CD14-positive monocyte (primary cell): ENCODE measurements at regions not wholly inside any gene's neighbourhood (a gene's known extent, or its start where the extent isn't known, plus 50 kb on each side); places are given as distances from the start of the nearest gene placed in this dataset.

ENCODE experiments used
- DNase-seq, 3 donors: peaks; one replicate each; pipeline ENCODE4 v3.0.0-alpha.2; 2011 to 2022
- H2AFZ ChIP-seq: 2 replicates; pipeline ENCODE4 v1.6.0; 2012; ENCODE audit warnings: mild to moderate bottlenecking, low read depth, low read length, inconsistent platforms; ENCODE audit not compliant: insufficient read depth, poor library complexity, severe bottlenecking
- H3K27ac ChIP-seq, 2 donors: 1 replicate in 1 of 2; 2 replicates in 1 of 2; pipeline ENCODE4 v1.5.1; 2012 to 2013; ENCODE audit warnings: low read length in 2 of 2, control low read depth in 1 of 2, inconsistent platforms in 1 of 2, low read depth in 1 of 2, mild to moderate bottlenecking in 1 of 2
- H3K27me3 ChIP-seq, 2 donors: one replicate each; pipeline versions ENCODE4 v1.6.0 to v1.6.1; 2011 to 2013; ENCODE audit warnings: low read length in 2 of 2; ENCODE audit not compliant: control insufficient read depth in 2 of 2, insufficient read depth in 2 of 2
- H3K36me3 ChIP-seq, 2 donors: replicated peaks in 1 of 2; 1 replicate in 1 of 2; 2 replicates in 1 of 2; pipeline versions ENCODE4 v1.5.1 to v1.6.1; 2012 to 2013; ENCODE audit warnings: low read length in 2 of 2, control low read depth in 1 of 2, inconsistent platforms in 1 of 2, mild to moderate bottlenecking in 1 of 2; ENCODE audit not compliant: insufficient read depth in 2 of 2, control insufficient read depth in 1 of 2
- H3K4me1 ChIP-seq, 2 donors: 1 replicate in 1 of 2; 2 replicates in 1 of 2; pipeline versions ENCODE4 v1.5.1 to v1.6.1; 2012 to 2013; ENCODE audit warnings: low read length in 2 of 2, control low read depth in 1 of 2, inconsistent platforms in 1 of 2, mild to moderate bottlenecking in 1 of 2, moderate library complexity in 1 of 2; ENCODE audit not compliant: insufficient read depth in 2 of 2, control insufficient read depth in 1 of 2
- H3K4me2 ChIP-seq: replicated peaks from 2 replicates; pipeline ENCODE3; 2012; ENCODE audit warnings: low read length, moderate library complexity, mild to moderate bottlenecking; ENCODE audit not compliant: poor library complexity, severe bottlenecking; ENCODE audit errors: extremely low read depth
- H3K4me3 ChIP-seq, 3 experiments: fragments of 200-600 bp in 1 of 3; sonication (generic) in 1 of 3; replicated peaks in 1 of 3; 1 replicate in 2 of 3; 2 replicates in 1 of 3; pipeline ENCODE4 v1.5.1; 2011 to 2013; ENCODE audit warnings: low read length in 3 of 3, mild to moderate bottlenecking in 3 of 3, control low read depth in 2 of 3, low read depth in 2 of 3, inconsistent platforms in 1 of 3, moderate library complexity in 1 of 3
- H3K79me2 ChIP-seq: 2 replicates; pipeline ENCODE4 v1.6.0; 2012; ENCODE audit warnings: mild to moderate bottlenecking, control low read depth, inconsistent platforms, low read length, moderate library complexity; ENCODE audit not compliant: insufficient read depth
- H3K9ac ChIP-seq: 2 replicates; pipeline ENCODE4 v1.6.0; 2017; ENCODE audit warnings: low read length, mild to moderate bottlenecking; ENCODE audit not compliant: insufficient read depth, poor library complexity, severe bottlenecking
- H3K9me3 ChIP-seq, 2 donors: replicated peaks in 1 of 2; 1 replicate in 1 of 2; 2 replicates in 1 of 2; pipeline versions ENCODE4 v1.5.1 to v1.6.1; 2012 to 2013; ENCODE audit warnings: low read length in 2 of 2, control low read depth in 1 of 2; ENCODE audit not compliant: control insufficient read depth in 1 of 2, insufficient read depth in 1 of 2
- H4K20me1 ChIP-seq: 2 replicates; pipeline ENCODE4 v1.6.0; 2012; ENCODE audit warnings: mild to moderate bottlenecking, low read length, control low read depth, moderate library complexity; ENCODE audit not compliant: insufficient read depth
- H3K27ac Mint-ChIP-seq, 7 donors: one replicate each; pipeline ENCODE4 v1.8.0; 2020; ENCODE audit warnings: mild to moderate bottlenecking in 7 of 7, mixed read lengths in 7 of 7, moderate library complexity in 6 of 7, inconsistent platforms in 2 of 7
- H3K27me3 Mint-ChIP-seq, 3 donors: one replicate each; pipeline ENCODE4 v1.8.0; 2021 to 2022; ENCODE audit warnings: low read depth in 3 of 3, mild to moderate bottlenecking in 3 of 3, mixed read lengths in 3 of 3, moderate library complexity in 3 of 3, inconsistent platforms in 1 of 3
- H3K36me3 Mint-ChIP-seq, 2 donors: one replicate each; pipeline ENCODE4 v1.8.0; 2020; ENCODE audit warnings: mixed read lengths in 2 of 2, inconsistent platforms in 1 of 2, mild to moderate bottlenecking in 1 of 2
- H3K4me1 Mint-ChIP-seq: one replicate; pipeline ENCODE4 v1.8.0; 2020; ENCODE audit warnings: mild to moderate bottlenecking, mixed read lengths
- H3K4me3 Mint-ChIP-seq, 2 donors: one replicate each; pipeline ENCODE4 v1.8.0; 2020; ENCODE audit warnings: mild to moderate bottlenecking in 2 of 2, mixed read lengths in 2 of 2, moderate library complexity in 1 of 2
- H3K9me3 Mint-ChIP-seq, 7 donors: one replicate each; pipeline ENCODE4 v1.8.0; 2020 to 2022; ENCODE audit warnings: mixed read lengths in 7 of 7, mild to moderate bottlenecking in 6 of 7, moderate library complexity in 6 of 7, inconsistent platforms in 2 of 7
- CTCF ChIP-seq: fragments of 200-600 bp; IDR thresholded peaks from one replicate; pipeline ENCODE4 v1.8.0; 2022; ENCODE audit warnings: antibody characterized with exemption, mild to moderate bottlenecking
- WGBS: methylation state at CpG from one replicate; pipeline ENCODE4 v1.1.5; 2013; ENCODE audit warnings: missing lambda C conversion rate; ENCODE audit not compliant: insufficient coverage; 5-methylcytosine and 5-hydroxymethylcytosine counted together
- intact Hi-C, 2 donors: fragments of 100-400 bp; cut with micrococcal nuclease; formaldehyde crosslinking; loops; one replicate each; pipeline versions ENCODE4 v1.15.0 to v1.15.1; 2023

GRCh38 chr2:120817136-120817955 is 81.7 kb downstream of the GLI2 start:
- intact Hi-C loops = no loop called here
- Histone ChIP-seq H3K27ac (no peak overlapping the region), H3K36me3 (no peaks in the 10 kb centered on the region), H3K4me1 (no peaks in the 10 kb centered on the region), H3K4me3 (no peak overlapping the region), H3K4me2 (no peak overlapping the region), H3K27me3 (no peaks in the 10 kb centered on the region), H2AFZ (no peak overlapping the region), H4K20me1 (no peaks in the 10 kb centered on the region), H3K9ac (no peak overlapping the region), H3K79me2 (no peaks in the 10 kb centered on the region), H3K9me3 (no peaks in the 10 kb centered on the region)
- H3K9me3 Mint-ChIP-seq = peaks cover 0 to 2% (median 0%) of the 10 kb centered on the region in 7 donors
- 92% methylated on average over 24 of the region's 25 CpGs for WGBS
- no peak overlapping the region for H3K27ac Mint-ChIP-seq
- H3K36me3 Mint-ChIP-seq = no peaks in the 10 kb centered on the region
- H3K4me1 Mint-ChIP-seq = no peaks in the 10 kb centered on the region
- H3K4me3 Mint-ChIP-seq = no peak overlapping the region
- no peak for DNase-seq
- peaks cover 2 to 7% (median 2%) of the 10 kb centered on the region in 3 donors for H3K27me3 Mint-ChIP-seq
- TF ChIP-seq CTCF = no peak

- no peaks in the 10 kb centered on the region for H3K9me3 ChIP-seq
- H3K36me3 ChIP-seq = no peaks in the 10 kb centered on the region
- H3K27me3 ChIP-seq = no peaks in the 10 kb centered on the region
- no peak for TF ChIP-seq CTCF
- DNase-seq = no peak
- H3K4me1 Mint-ChIP-seq = no peaks in the 10 kb centered on the region
- H2AFZ ChIP-seq = no peak overlapping the region
- peaks cover 0 to 2% (median 0%) of the 10 kb centered on the region in 7 donors for H3K9me3 Mint-ChIP-seq
- H3K27ac Mint-ChIP-seq = no peak overlapping the region
- H3K4me3 ChIP-seq = no peak overlapping the region
- no peak overlapping the region for H3K4me3 Mint-ChIP-seq
- H3K27me3 Mint-ChIP-seq = peaks cover 1 to 7% (median 2%) of the 10 kb centered on the region in 3 donors
- no peak overlapping the region for H3K9ac ChIP-seq
- H3K79me2 ChIP-seq = no peaks in the 10 kb centered on the region
- no peaks in the 10 kb centered on the region for H3K4me1 ChIP-seq
- intact Hi-C loops = no loop called here
- no peaks in the 10 kb centered on the region for H4K20me1 ChIP-seq
- 91% methylated on average over 3 of the region's 3 CpGs for WGBS
- H3K4me2 ChIP-seq = no peak overlapping the region
- H3K27ac ChIP-seq = no peak overlapping the region
- H3K36me3 Mint-ChIP-seq = no peaks in the 10 kb centered on the region
These were observed 82.3 kb downstream of the GLI2 start for GRCh38 chr2:120817956-120818325.
